K562 (cell line): ENCODE measurements at regions not wholly inside any gene's neighbourhood (a gene's known extent, or its start where the extent isn't known, plus 50 kb on each side); places are given as distances from the start of the nearest gene placed in this dataset.

Experiments
- ATAC-seq: fragments of 200-7000 bp; cut with Tn5 transposase; 3 replicates; pipeline ENCODE4 v1.9.1; 2020; ENCODE audit warnings: moderate library complexity
- BruUV-seq: library from RNA; stranded (reverse); fragments of 400-500 nt; replicated peaks from 2 replicates; lab custom pipeline; 2021; lab: Mats Ljungman, UMichigan
- CTCF ChIA-PET: fragments of 300-600 bp; formaldehyde crosslinking; extraction: SDS; loops from one replicate; lab custom pipeline; 2021; ENCODE audit warnings: low intra/inter-chr PET ratio; lab: Yijun Ruan, JAX
- POLR2A ChIA-PET: fragments of 300-600, 350-650 bp; sonication (Branson Sonifier 250); formaldehyde crosslinking; extraction: SDS; loops from one replicate; lab custom pipeline; 2021; ENCODE audit warnings: antibody characterized with exemption, inconsistent platforms; lab: Yijun Ruan, JAX
- DNase-seq, 4 experiments: peaks; one replicate each; pipeline versions ENCODE4 v3.0.0 to v3.0.0-alpha.2; 2011 to 2018; ENCODE audit warnings: low spot score in 3 of 4, mixed read lengths in 3 of 4; ENCODE audit errors: extremely low read depth in 1 of 4
- FAIRE-seq: peaks from 2 replicates; lab custom pipeline; 2011; peaks lifted over from hg19 to GRCh38; lab: Jason Lieb, UNC
- H2AFZ ChIP-seq: 2 replicates; pipeline ENCODE4 v1.6.0; 2011; ENCODE audit warnings: low read depth, low read length, control low read depth, inconsistent platforms
- H3K27ac ChIP-seq: fragments of 200-600 bp; 3 replicates; pipeline ENCODE4 v1.8.0; 2011; ENCODE audit warnings: low read depth, mild to moderate bottlenecking, control low read depth, inconsistent platforms, low read length, moderate library complexity, mixed read lengths; ENCODE audit errors: extremely low read depth
- H3K27me3 ChIP-seq, 2 experiments: fragments of 300-600 bp in 1 of 2; 2 replicates in 1 of 2; 3 replicates in 1 of 2; pipeline versions ENCODE4 v1.6.0 to v1.8.0; 2011; ENCODE audit warnings: inconsistent platforms in 2 of 2, low read length in 2 of 2, mild to moderate bottlenecking in 1 of 2, mixed read lengths in 1 of 2, moderate library complexity in 1 of 2; ENCODE audit not compliant: control insufficient read depth in 2 of 2, insufficient read depth in 2 of 2
- H3K36me3 ChIP-seq: fragments of 300-600 bp; 3 replicates; pipeline ENCODE4 v1.8.0; 2011; ENCODE audit warnings: mild to moderate bottlenecking, low read length, inconsistent platforms; ENCODE audit not compliant: control insufficient read depth, insufficient read depth
- H3K4me1 ChIP-seq, 2 experiments: fragments of 200-600 bp in 1 of 2; replicated peaks in 1 of 2; 2 replicates in 1 of 2; 3 replicates in 1 of 2; pipeline versions ENCODE4 v1.5.1 to v1.8.0; 2011; ENCODE audit warnings: inconsistent platforms in 2 of 2, low read length in 2 of 2, mild to moderate bottlenecking in 1 of 2, mixed read lengths in 1 of 2, moderate library complexity in 1 of 2; ENCODE audit not compliant: control insufficient read depth in 2 of 2, insufficient read depth in 2 of 2
- H3K4me2 ChIP-seq: 2 replicates; pipeline ENCODE4 v1.6.1; 2011; ENCODE audit warnings: low read length, control low read depth, inconsistent platforms, mixed read lengths; ENCODE audit not compliant: insufficient read depth
- H3K4me3 ChIP-seq: fragments of 200-600 bp; sonication (generic), shearing (Covaris generic); 2 replicates; pipeline ENCODE4 v1.5.1; 2016; ENCODE audit warnings: control low read depth, inconsistent platforms
- H3K79me2 ChIP-seq: fragments of 200-600 bp; 3 replicates; pipeline ENCODE4 v1.8.0; 2011; ENCODE audit warnings: low read length, inconsistent platforms; ENCODE audit not compliant: control insufficient read depth, insufficient read depth
- H3K9ac ChIP-seq, 2 experiments: 2 replicates each; pipeline versions ENCODE4 v1.6.0 to v1.6.1; 2011; ENCODE audit warnings: low read depth in 2 of 2, low read length in 2 of 2, control low read depth in 1 of 2, inconsistent platforms in 1 of 2, mild to moderate bottlenecking in 1 of 2, mixed read lengths in 1 of 2; ENCODE audit not compliant: insufficient read depth in 1 of 2
- H3K9me1 ChIP-seq: one replicate; pipeline ENCODE4 v1.6.0; 2011; ENCODE audit warnings: inconsistent platforms, mild to moderate bottlenecking, low read length, moderate library complexity; ENCODE audit not compliant: control insufficient read depth, insufficient read depth
- H3K9me3 ChIP-seq: replicated peaks from 2 replicates; pipeline ENCODE4 v1.5.1; 2011; ENCODE audit warnings: low read depth, low read length, inconsistent platforms; ENCODE audit not compliant: control insufficient read depth, insufficient read depth
- H4K20me1 ChIP-seq: replicated peaks from 2 replicates; pipeline ENCODE4 v1.6.1; 2011; ENCODE audit warnings: low read length, inconsistent platforms, mixed read lengths; ENCODE audit not compliant: control insufficient read depth, insufficient read depth
- BRCA1 ChIP-seq, 2 experiments: fragments of 450-650 bp in 1 of 2; sonication (generic) in 1 of 2; formaldehyde crosslinking in 1 of 2; IDR thresholded peaks; 2 replicates each; pipeline versions ENCODE4 v1.5.0 to v1.6.1; 2017 to 2020; ENCODE audit warnings: mild to moderate bottlenecking in 1 of 2, missing genetic modification reagents in 1 of 2
- FOXJ3 ChIP-seq: sonication (generic); formaldehyde crosslinking; IDR thresholded peaks from 2 replicates; pipeline ENCODE4 v1.4.0; 2020; ENCODE audit warnings: mild to moderate bottlenecking, missing genetic modification reagents
- FOXM1 ChIP-seq, 2 experiments: fragments of 450-650 bp in 1 of 2; sonication (generic) in 1 of 2; formaldehyde crosslinking in 1 of 2; IDR thresholded peaks; 2 replicates each; pipeline versions ENCODE4 v1.6.1 to v1.9.0; 2017 to 2022; ENCODE audit warnings: low read depth in 2 of 2, mild to moderate bottlenecking in 2 of 2, missing genetic modification reagents in 1 of 2, moderate library complexity in 1 of 2
- GABPA ChIP-seq: fragments of 200-800 bp; sonication (Bioruptor generic); conservative IDR thresholded peaks from 2 replicates; pipeline ENCODE4 v1.6.1; 2016; ENCODE audit warnings: low read depth, missing genetic modification characterization, missing compliant biosample characterization
- HDAC1 ChIP-seq, 2 experiments: fragments of 450-650 bp; IDR thresholded peaks; 2 replicates each; pipeline ENCODE4 v1.6.1; 2016 to 2017; ENCODE audit warnings: inconsistent platforms in 1 of 2, mild to moderate bottlenecking in 1 of 2, moderate library complexity in 1 of 2
- HMG20A ChIP-seq: fragments of 450-650 bp; formaldehyde crosslinking; conservative IDR thresholded peaks from 2 replicates; pipeline ENCODE4 v1.4.0; 2020; ENCODE audit warnings: mild to moderate bottlenecking, mixed read lengths
- KDM1A ChIP-seq, 2 experiments: fragments of 450-650 bp; IDR thresholded peaks; 2 replicates each; pipeline ENCODE4 v1.6.1; 2016; ENCODE audit warnings: mild to moderate bottlenecking in 2 of 2
- MAFF ChIP-seq: IDR thresholded peaks from 2 replicates; pipeline ENCODE4 v1.6.1; 2012; ENCODE audit warnings: low read length, improper control_type of control experiment
- NR0B1 ChIP-seq: fragments of 450-650 bp; IDR thresholded peaks from one replicate; pipeline ENCODE4 v1.6.1; 2018; ENCODE audit warnings: mild to moderate bottlenecking, moderate library complexity; ENCODE audit not compliant: partially characterized antibody
- NR2F6 ChIP-seq: fragments of 450-650 bp; formaldehyde crosslinking; IDR thresholded peaks from 2 replicates; pipeline ENCODE4 v1.4.0; 2020; ENCODE audit warnings: mild to moderate bottlenecking
- POLR3G ChIP-seq: IDR thresholded peaks from 2 replicates; pipeline ENCODE4 v1.6.1; 2011; ENCODE audit not compliant: insufficient read length, insufficient replicate concordance; ENCODE audit errors: extremely low read depth
- RAD51 ChIP-seq: fragments of 450-650 bp; IDR thresholded peaks from 2 replicates; pipeline ENCODE4 v1.7.1; 2016; ENCODE audit warnings: low read depth, mild to moderate bottlenecking, borderline replicate concordance
- SRF ChIP-seq, 2 experiments: fragments of 250-450, 450-650 bp in 1 of 2; sonication (Bioruptor Pico) in 1 of 2; sonication (generic) in 1 of 2; formaldehyde crosslinking; IDR thresholded peaks; 2 replicates each; pipeline versions ENCODE4 v1.5.0 to v1.5.1; 2020 to 2022; ENCODE audit warnings: mild to moderate bottlenecking in 1 of 2, missing genetic modification reagents in 1 of 2
- ZNF41 ChIP-seq: fragments of 250-450 bp; sonication (Bioruptor Pico); conservative IDR thresholded peaks from 2 replicates; pipeline ENCODE4 v1.4.0; 2020; ENCODE audit warnings: mild to moderate bottlenecking
- ZNF445 ChIP-seq: fragments of 250-450 bp; sonication (Bioruptor Pico); IDR thresholded peaks from 2 replicates; pipeline ENCODE4 v1.4.0; 2020; ENCODE audit warnings: low read depth, mild to moderate bottlenecking, moderate library complexity
- ZNF780A ChIP-seq: fragments of 250-450 bp; sonication (Bioruptor Pico); IDR thresholded peaks from 2 replicates; pipeline ENCODE4 v1.5.0; 2021; ENCODE audit warnings: mild to moderate bottlenecking
- WGBS: fragments of 100-300 bp; shearing (Covaris generic); methylation state at CpG from one replicate; pipeline ENCODE4 v1.1.6; 2016; ENCODE audit warnings: low coverage, mixed read lengths; ENCODE audit not compliant: insufficient coverage; ENCODE audit errors: missing lambda C conversion rate; 5-methylcytosine and 5-hydroxymethylcytosine counted together
- in situ Hi-C: fragments of 300-500 bp; cut with MboI; formaldehyde crosslinking; loops from 4 replicates; pipeline ENCODE4 v1.15.0; 2018; ENCODE audit warnings: inconsistent platforms, mixed read lengths
- intact Hi-C: fragments of 100-400 bp; cut with micrococcal nuclease; formaldehyde crosslinking; loops from 2 replicates; pipeline ENCODE4 v1.14.2; 2022
- TF ChIP-seq, protein P1 (sequence below): fragments of 450-650 bp; IDR thresholded peaks from 2 replicates; pipeline ENCODE4 v1.6.1; 2018; ENCODE audit warnings: mild to moderate bottlenecking, low read depth; ENCODE audit not compliant: partially characterized antibody
- TF ChIP-seq, protein P2 (sequence below): fragments of 450-650 bp; conservative IDR thresholded peaks from 2 replicates; pipeline ENCODE4 v1.6.1; 2016; ENCODE audit warnings: missing genetic modification characterization, low read depth, mild to moderate bottlenecking, missing compliant biosample characterization, moderate library complexity

- Histone ChIP-seq H3K36me3 (no peaks in the 10 kb centered on the region), H3K4me1 (no peaks in the 10 kb centered on the region), H3K9me1 (no peaks in the 10 kb centered on the region), H3K27me3 (no peaks in the 10 kb centered on the region), H3K4me3 (no peak overlapping the region), H3K27ac (no peak overlapping the region; the same call in 2 of the 3 replicates), H3K9me3 (peaks cover 12% of the 10 kb centered on the region), H3K9ac (no peak overlapping the region), H2AFZ (no peak overlapping the region), H4K20me1 (no peaks in the 10 kb centered on the region), H3K4me2 (no peak overlapping the region), H3K79me2 (no peaks in the 10 kb centered on the region)
- ATAC-seq (no peak), DNase-seq (no peak), FAIRE-seq (no peak)
- ChIA-PET POLR2A (no interaction called here), CTCF (no interaction called here)
- WGBS: 11% methylated on average over 8 of the region's 8 CpGs
- no TSS peak for BruUV-seq
- in situ Hi-C loops (no loop called here), intact Hi-C loops (no loop called here)
- TF ChIP-seq, protein P1, sequence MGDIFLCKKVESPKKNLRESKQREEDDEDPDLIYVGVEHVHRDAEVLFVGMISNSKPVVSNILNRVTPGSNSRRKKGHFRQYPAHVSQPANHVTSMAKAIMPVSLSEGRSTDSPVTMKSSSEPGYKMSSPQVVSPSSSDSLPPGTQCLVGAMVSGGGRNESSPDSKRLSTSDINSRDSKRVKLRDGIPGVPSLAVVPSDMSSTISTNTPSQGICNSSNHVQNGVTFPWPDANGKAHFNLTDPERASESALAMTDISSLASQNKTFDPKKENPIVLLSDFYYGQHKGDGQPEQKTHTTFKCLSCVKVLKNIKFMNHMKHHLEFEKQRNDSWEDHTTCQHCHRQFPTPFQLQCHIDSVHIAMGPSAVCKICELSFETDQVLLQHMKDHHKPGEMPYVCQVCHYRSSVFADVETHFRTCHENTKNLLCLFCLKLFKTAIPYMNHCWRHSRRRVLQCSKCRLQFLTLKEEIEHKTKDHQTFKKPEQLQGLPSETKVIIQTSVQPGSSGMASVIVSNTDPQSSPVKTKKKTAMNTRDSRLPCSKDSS: no peak
- no peak for TF ChIP-seq FOXJ3 (CRISPR knock-in tag)
- TF ChIP-seq NR0B1: no peak
- no peak for TF ChIP-seq BRCA1 (IDR thresholded peaks at IDR 0.05)
- no peak for TF ChIP-seq BRCA1 (CRISPR knock-in tag; IDR thresholded peaks at IDR 0.05)
- TF ChIP-seq ZNF780A (CRISPR knock-in tag): no peak
- TF ChIP-seq KDM1A (IDR thresholded peaks at IDR 0.05): no peak
- no peak for TF ChIP-seq FOXM1 (IDR thresholded peaks at IDR 0.05; ENCODE audit: low read depth)
- TF ChIP-seq FOXM1 (CRISPR knock-in tag; IDR thresholded peaks at IDR 0.05; ENCODE audit: low read depth): no peak
- no peak for TF ChIP-seq RAD51
- TF ChIP-seq NR2F6 (CRISPR knock-in tag): no peak
- TF ChIP-seq ZNF41 (CRISPR knock-in tag): no peak
- no peak for TF ChIP-seq ZNF445 (CRISPR knock-in tag)
- no peak for TF ChIP-seq MAFF
- TF ChIP-seq, protein P2, sequence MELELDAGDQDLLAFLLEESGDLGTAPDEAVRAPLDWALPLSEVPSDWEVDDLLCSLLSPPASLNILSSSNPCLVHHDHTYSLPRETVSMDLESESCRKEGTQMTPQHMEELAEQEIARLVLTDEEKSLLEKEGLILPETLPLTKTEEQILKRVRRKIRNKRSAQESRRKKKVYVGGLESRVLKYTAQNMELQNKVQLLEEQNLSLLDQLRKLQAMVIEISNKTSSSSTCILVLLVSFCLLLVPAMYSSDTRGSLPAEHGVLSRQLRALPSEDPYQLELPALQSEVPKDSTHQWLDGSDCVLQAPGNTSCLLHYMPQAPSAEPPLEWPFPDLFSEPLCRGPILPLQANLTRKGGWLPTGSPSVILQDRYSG: no peak
- TF ChIP-seq HDAC1 (IDR thresholded peaks at IDR 0.05): no peak
- no peak for TF ChIP-seq SRF (CRISPR knock-in tag; IDR thresholded peaks at IDR 0.05)
- TF ChIP-seq GABPA: no peak
- no peak for TF ChIP-seq HMG20A
- TF ChIP-seq POLR3G: no peak
Observed at GRCh38 chr9:40926404-40927259, 201.8 kb downstream of the FOXD4L6 start.
